CD14-positive monocyte (primary cell): ENCODE measurements at regions not wholly inside any gene's neighbourhood (a gene's known extent, or its start where the extent isn't known, plus 50 kb on each side); places are given as distances from the start of the nearest gene placed in this dataset.

Source experiments
- DNase-seq, 3 donors: peaks; one replicate each; pipeline ENCODE4 v3.0.0-alpha.2; 2011 to 2022
- H2AFZ ChIP-seq: 2 replicates; pipeline ENCODE4 v1.6.0; 2012; ENCODE audit warnings: mild to moderate bottlenecking, low read depth, low read length, inconsistent platforms; ENCODE audit not compliant: insufficient read depth, poor library complexity, severe bottlenecking
- H3K27ac ChIP-seq, 2 donors: 1 replicate in 1 of 2; 2 replicates in 1 of 2; pipeline ENCODE4 v1.5.1; 2012 to 2013; ENCODE audit warnings: low read length in 2 of 2, control low read depth in 1 of 2, inconsistent platforms in 1 of 2, low read depth in 1 of 2, mild to moderate bottlenecking in 1 of 2
- H3K27me3 ChIP-seq, 2 donors: one replicate each; pipeline versions ENCODE4 v1.6.0 to v1.6.1; 2011 to 2013; ENCODE audit warnings: low read length in 2 of 2; ENCODE audit not compliant: control insufficient read depth in 2 of 2, insufficient read depth in 2 of 2
- H3K36me3 ChIP-seq, 2 donors: replicated peaks in 1 of 2; 1 replicate in 1 of 2; 2 replicates in 1 of 2; pipeline versions ENCODE4 v1.5.1 to v1.6.1; 2012 to 2013; ENCODE audit warnings: low read length in 2 of 2, control low read depth in 1 of 2, inconsistent platforms in 1 of 2, mild to moderate bottlenecking in 1 of 2; ENCODE audit not compliant: insufficient read depth in 2 of 2, control insufficient read depth in 1 of 2
- H3K4me1 ChIP-seq, 2 donors: 1 replicate in 1 of 2; 2 replicates in 1 of 2; pipeline versions ENCODE4 v1.5.1 to v1.6.1; 2012 to 2013; ENCODE audit warnings: low read length in 2 of 2, control low read depth in 1 of 2, inconsistent platforms in 1 of 2, mild to moderate bottlenecking in 1 of 2, moderate library complexity in 1 of 2; ENCODE audit not compliant: insufficient read depth in 2 of 2, control insufficient read depth in 1 of 2
- H3K4me2 ChIP-seq: replicated peaks from 2 replicates; pipeline ENCODE3; 2012; ENCODE audit warnings: low read length, moderate library complexity, mild to moderate bottlenecking; ENCODE audit not compliant: poor library complexity, severe bottlenecking; ENCODE audit errors: extremely low read depth
- H3K4me3 ChIP-seq, 3 experiments: fragments of 200-600 bp in 1 of 3; sonication (generic) in 1 of 3; replicated peaks in 1 of 3; 1 replicate in 2 of 3; 2 replicates in 1 of 3; pipeline ENCODE4 v1.5.1; 2011 to 2013; ENCODE audit warnings: low read length in 3 of 3, mild to moderate bottlenecking in 3 of 3, control low read depth in 2 of 3, low read depth in 2 of 3, inconsistent platforms in 1 of 3, moderate library complexity in 1 of 3
- H3K79me2 ChIP-seq: 2 replicates; pipeline ENCODE4 v1.6.0; 2012; ENCODE audit warnings: mild to moderate bottlenecking, control low read depth, inconsistent platforms, low read length, moderate library complexity; ENCODE audit not compliant: insufficient read depth
- H3K9ac ChIP-seq: 2 replicates; pipeline ENCODE4 v1.6.0; 2017; ENCODE audit warnings: low read length, mild to moderate bottlenecking; ENCODE audit not compliant: insufficient read depth, poor library complexity, severe bottlenecking
- H3K9me3 ChIP-seq, 2 donors: replicated peaks in 1 of 2; 1 replicate in 1 of 2; 2 replicates in 1 of 2; pipeline versions ENCODE4 v1.5.1 to v1.6.1; 2012 to 2013; ENCODE audit warnings: low read length in 2 of 2, control low read depth in 1 of 2; ENCODE audit not compliant: control insufficient read depth in 1 of 2, insufficient read depth in 1 of 2
- H4K20me1 ChIP-seq: 2 replicates; pipeline ENCODE4 v1.6.0; 2012; ENCODE audit warnings: mild to moderate bottlenecking, low read length, control low read depth, moderate library complexity; ENCODE audit not compliant: insufficient read depth
- H3K27ac Mint-ChIP-seq, 7 donors: one replicate each; pipeline ENCODE4 v1.8.0; 2020; ENCODE audit warnings: mild to moderate bottlenecking in 7 of 7, mixed read lengths in 7 of 7, moderate library complexity in 6 of 7, inconsistent platforms in 2 of 7
- H3K27me3 Mint-ChIP-seq, 3 donors: one replicate each; pipeline ENCODE4 v1.8.0; 2021 to 2022; ENCODE audit warnings: low read depth in 3 of 3, mild to moderate bottlenecking in 3 of 3, mixed read lengths in 3 of 3, moderate library complexity in 3 of 3, inconsistent platforms in 1 of 3
- H3K36me3 Mint-ChIP-seq, 2 donors: one replicate each; pipeline ENCODE4 v1.8.0; 2020; ENCODE audit warnings: mixed read lengths in 2 of 2, inconsistent platforms in 1 of 2, mild to moderate bottlenecking in 1 of 2
- H3K4me1 Mint-ChIP-seq: one replicate; pipeline ENCODE4 v1.8.0; 2020; ENCODE audit warnings: mild to moderate bottlenecking, mixed read lengths
- H3K4me3 Mint-ChIP-seq, 2 donors: one replicate each; pipeline ENCODE4 v1.8.0; 2020; ENCODE audit warnings: mild to moderate bottlenecking in 2 of 2, mixed read lengths in 2 of 2, moderate library complexity in 1 of 2
- H3K9me3 Mint-ChIP-seq, 7 donors: one replicate each; pipeline ENCODE4 v1.8.0; 2020 to 2022; ENCODE audit warnings: mixed read lengths in 7 of 7, mild to moderate bottlenecking in 6 of 7, moderate library complexity in 6 of 7, inconsistent platforms in 2 of 7
- CTCF ChIP-seq: fragments of 200-600 bp; IDR thresholded peaks from one replicate; pipeline ENCODE4 v1.8.0; 2022; ENCODE audit warnings: antibody characterized with exemption, mild to moderate bottlenecking
- WGBS: methylation state at CpG from one replicate; pipeline ENCODE4 v1.1.5; 2013; ENCODE audit warnings: missing lambda C conversion rate; ENCODE audit not compliant: insufficient coverage; 5-methylcytosine and 5-hydroxymethylcytosine counted together
- intact Hi-C, 2 donors: fragments of 100-400 bp; cut with micrococcal nuclease; formaldehyde crosslinking; loops; one replicate each; pipeline versions ENCODE4 v1.15.0 to v1.15.1; 2023

- whole genome bisulfite sequencing: 57% methylated on average over 1 of the region's 3 CpGs
- Mint-ChIP-seq H3K4me1 (no peaks in the 10 kb centered on the region), H3K9me3 (peaks cover 3 to 13% (median 4%) of the 10 kb centered on the region in 7 donors), H3K27me3 (peaks cover 0 to 2% (median 0%) of the 10 kb centered on the region in 3 donors), H3K4me3 (no peak overlapping the region), H3K36me3 (no peaks in the 10 kb centered on the region), H3K27ac (no peak overlapping the region)
- H2AFZ ChIP-seq: no peak overlapping the region
- DNase-seq: no peak
- no peaks in the 10 kb centered on the region for H3K4me1 ChIP-seq
- no peak overlapping the region for H3K27ac ChIP-seq
- no peak overlapping the region for H3K9ac ChIP-seq
- H3K4me2 ChIP-seq: no peak overlapping the region
- H3K4me3 ChIP-seq: no peak overlapping the region
- no peaks in the 10 kb centered on the region for H3K9me3 ChIP-seq
- H3K79me2 ChIP-seq: no peaks in the 10 kb centered on the region
- intact Hi-C loops: no loop called here
- no peak for TF ChIP-seq CTCF
- H4K20me1 ChIP-seq: no peaks in the 10 kb centered on the region
- no peaks in the 10 kb centered on the region for H3K27me3 ChIP-seq
- H3K36me3 ChIP-seq: no peaks in the 10 kb centered on the region
These were observed 64.0 kb upstream of the KCNK2 start for GRCh38 chr1:215018555-215018954.

- Mint-ChIP-seq H3K4me1 (no peaks in the 10 kb centered on the region), H3K36me3 (no peaks in the 10 kb centered on the region), H3K4me3 (no peak overlapping the region), H3K27ac (no peak overlapping the region), H3K9me3 (peaks cover 0 to 9% (median 0%) of the 10 kb centered on the region in 7 donors), H3K27me3 (peaks cover 0 to 2% (median 0%) of the 10 kb centered on the region in 3 donors)
- Histone ChIP-seq H3K27me3 (no peaks in the 10 kb centered on the region), H3K4me1 (no peaks in the 10 kb centered on the region), H4K20me1 (no peaks in the 10 kb centered on the region), H3K36me3 (no peaks in the 10 kb centered on the region), H3K9me3 (no peaks in the 10 kb centered on the region), H3K79me2 (no peaks in the 10 kb centered on the region), H2AFZ (no peak overlapping the region), H3K4me3 (no peak overlapping the region), H3K27ac (no peak overlapping the region), H3K4me2 (no peak overlapping the region), H3K9ac (no peak overlapping the region)
- WGBS: 86% methylated on average over 1 of the region's 1 CpG
- intact Hi-C loops: no loop called here
- TF ChIP-seq CTCF: no peak
- DNase-seq: no peak
These were observed 60.3 kb upstream of the KCNK2 start for GRCh38 chr1:215022204-215022603.
